ENCODE measurements at regions not wholly inside any gene's neighbourhood (a gene's known extent, or its start where the extent isn't known, plus 50 kb on each side); places are given as distances from the start of the nearest gene placed in this dataset.

GRCh38 chr15:92528736-92529135 lies 126.8 kb downstream of the FAM174B start:
- intact Hi-C loops (cut with DNase I; ENCODE audit: low total_unique reads): loop anchor here (10.0 kb wide), 1 partner anchor 156 kb away; no protein-coding TSS in a partner anchor
- TF ChIP-seq EP300 (IDR thresholded peaks at IDR 0.05) (no peak), POLR2A (IDR thresholded peaks at IDR 0.05) (no peak), CTCF (IDR thresholded peaks at IDR 0.05) (no peak), POLR2AphosphoS5 (IDR thresholded peaks at IDR 0.05) (no peak)
- DNase-seq: no peak
- Histone ChIP-seq H3K4me1 (peaks cover 0 to 8% (median 7%) of the 10 kb centered on the region in 4 donors), H3K36me3 (no peaks in the 10 kb centered on the region), H3K27me3 (peaks cover 0 to 5% (median 0%) of the 10 kb centered on the region in 3 donors), H3K9me3 (no peaks in the 10 kb centered on the region), H3K27ac (no peak overlapping the region), H3K4me3 (no peak overlapping the region)
- 96 to 100% (median 98%) methylated on average over 1 of the region's 1 CpG for WGBS, 5 donors

GRCh38 chr15:92527197-92527596 lies 128.4 kb downstream of the FAM174B start:
- Histone ChIP-seq H3K9me3 (no peaks in the 10 kb centered on the region), H3K27me3 (peaks cover 0 to 5% (median 0%) of the 10 kb centered on the region in 3 donors), H3K4me1 (peaks cover 0 to 8% (median 7%) of the 10 kb centered on the region in 4 donors), H3K36me3 (no peaks in the 10 kb centered on the region), H3K4me3 (no peak overlapping the region), H3K27ac (peak overlapping the region in 4 of 5 donors; percentile 25 to 58 (median 40))
- DNase-seq: peak; percentile 39 to 77
- TF ChIP-seq CTCF (IDR thresholded peaks at IDR 0.05): no peak
- TF ChIP-seq EP300 (IDR thresholded peaks at IDR 0.05): peak; percentile 18
- TF ChIP-seq POLR2A (IDR thresholded peaks at IDR 0.05): no peak
- TF ChIP-seq POLR2AphosphoS5 (IDR thresholded peaks at IDR 0.05): peak; percentile 6 to 37 (median 23)
- intact Hi-C loops (cut with DNase I; ENCODE audit: low total_unique reads): loop anchor here (10.0 kb wide), 1 partner anchor 158 kb away; no protein-coding TSS in a partner anchor
- WGBS, 5 donors: 25 to 81% (median 60%) methylated on average over 2 of the region's 2 CpGs

- intact Hi-C loops (cut with DNase I; ENCODE audit: low total_unique reads): loop anchor here (10.0 kb wide), 1 partner anchor 159 kb away; no protein-coding TSS in a partner anchor
- no peak overlapping the region for H3K27ac ChIP-seq
- H3K4me1 ChIP-seq: peaks cover 0 to 17% (median 11%) of the 10 kb centered on the region in 4 donors
- 56 to 76% (median 69%) methylated on average over 3 of the region's 3 CpGs for WGBS, 5 donors
- H3K27me3 ChIP-seq: no peaks in the 10 kb centered on the region
- TF ChIP-seq EP300 (IDR thresholded peaks at IDR 0.05) (no peak), POLR2AphosphoS5 (IDR thresholded peaks at IDR 0.05) (no peak), CTCF (IDR thresholded peaks at IDR 0.05) (no peak), POLR2A (IDR thresholded peaks at IDR 0.05) (no peak)
- H3K9me3 ChIP-seq: no peaks in the 10 kb centered on the region
- no peak for DNase-seq
- no peaks in the 10 kb centered on the region for H3K36me3 ChIP-seq
- no peak overlapping the region for H3K4me3 ChIP-seq
These were observed 129.8 kb downstream of the FAM174B start for GRCh38 chr15:92525758-92526245.

GRCh38 chr15:92524874-92525565 lies 130.6 kb downstream of the FAM174B start:
- Histone ChIP-seq H3K9me3 (no peaks in the 10 kb centered on the region), H3K4me3 (no peak overlapping the region), H3K27me3 (no peaks in the 10 kb centered on the region), H3K27ac (no peak overlapping the region), H3K36me3 (no peaks in the 10 kb centered on the region), H3K4me1 (peaks cover 0 to 17% (median 11%) of the 10 kb centered on the region in 4 donors)
- intact Hi-C loops (cut with DNase I; ENCODE audit: low total_unique reads): loop anchor here (10.0 kb wide), 1 partner anchor 160 kb away; no protein-coding TSS in a partner anchor
- TF ChIP-seq EP300 (IDR thresholded peaks at IDR 0.05) (no peak), POLR2AphosphoS5 (IDR thresholded peaks at IDR 0.05) (no peak), POLR2A (IDR thresholded peaks at IDR 0.05) (no peak), CTCF (IDR thresholded peaks at IDR 0.05) (no peak)
- 82 to 90% (median 87%) methylated on average over 7 of the region's 7 CpGs for WGBS, 5 donors
- DNase-seq: no peak
